IMR-90 (cell line): ENCODE measurements at regions not wholly inside any gene's neighbourhood (a gene's known extent, or its start where the extent isn't known, plus 50 kb on each side); places are given as distances from the start of the nearest gene placed in this dataset.

Experiments used
- ATAC-seq: fragments of 200-7000 bp; cut with Tn5 transposase; 2 replicates; pipeline ENCODE4 v1.9.1; 2020; ENCODE audit warnings: low read depth, mild to moderate bottlenecking, moderate library complexity
- BruUV-seq: library from RNA; stranded (reverse); fragments of 400-500 nt; replicated peaks from 2 replicates; lab custom pipeline; 2021; lab: Mats Ljungman, UMichigan
- CTCF ChIA-PET: fragments of 300-600 bp; formaldehyde crosslinking; extraction: SDS; loops from one replicate; lab custom pipeline; 2021; ENCODE audit warnings: antibody characterized with exemption; lab: Yijun Ruan, JAX
- POLR2A ChIA-PET: fragments of 300-600 bp; sonication (Branson Sonifier 250); formaldehyde crosslinking; loops from one replicate; lab custom pipeline; 2022; ENCODE audit warnings: antibody characterized with exemption; ENCODE audit not compliant: unreplicated experiment; lab: Charles Lee
- DNase-seq: peaks from one replicate; pipeline ENCODE4 v3.0.0; 2013
- H2AFZ ChIP-seq: replicated peaks from 2 replicates; pipeline ENCODE3; 2013; ENCODE audit warnings: low read length, mild to moderate bottlenecking; ENCODE audit not compliant: poor library complexity
- H2AK5ac ChIP-seq: 2 replicates; pipeline ENCODE4 v1.6.1; 2013; ENCODE audit warnings: low read depth, low read length, inconsistent platforms
- H2AK9ac ChIP-seq: replicated peaks from 2 replicates; pipeline ENCODE3; 2013; ENCODE audit warnings: mild to moderate bottlenecking, low read depth, low read length, moderate library complexity; ENCODE audit not compliant: poor library complexity
- H2BK120ac ChIP-seq: 2 replicates; pipeline ENCODE4 v1.6.1; 2013; ENCODE audit warnings: low read depth, low read length, inconsistent platforms
- H2BK15ac ChIP-seq: 3 replicates; pipeline ENCODE4 v1.6.1; 2013; ENCODE audit warnings: low read depth, low read length, inconsistent platforms
- H2BK20ac ChIP-seq: 2 replicates; pipeline ENCODE4 v1.6.1; 2013; ENCODE audit warnings: low read depth, mild to moderate bottlenecking, inconsistent platforms, low read length, moderate library complexity
- H2BK5ac ChIP-seq: 2 replicates; pipeline ENCODE4 v1.6.1; 2013; ENCODE audit warnings: mild to moderate bottlenecking, low read depth, low read length, inconsistent platforms; ENCODE audit not compliant: poor library complexity, severe bottlenecking
- H3K14ac ChIP-seq: replicated peaks from 2 replicates; pipeline ENCODE4 v1.6.1; 2013; ENCODE audit warnings: low read depth, low read length, inconsistent platforms
- H3K18ac ChIP-seq: 2 replicates; pipeline ENCODE4 v1.6.1; 2013; ENCODE audit warnings: low read depth, low read length, control low read depth
- H3K23ac ChIP-seq: 2 replicates; pipeline ENCODE4 v1.6.1; 2013; ENCODE audit warnings: low read depth, low read length, inconsistent platforms
- H3K27ac ChIP-seq: 2 replicates; pipeline ENCODE4 v1.5.1; 2013; ENCODE audit warnings: mild to moderate bottlenecking, control low read depth, low read length; ENCODE audit not compliant: insufficient read depth
- H3K27me3 ChIP-seq: 2 replicates; pipeline ENCODE4 v1.6.1; 2013; ENCODE audit warnings: low read length; ENCODE audit not compliant: control insufficient read depth, insufficient read depth
- H3K36me3 ChIP-seq: 2 replicates; pipeline ENCODE4 v1.6.1; 2013; ENCODE audit warnings: low read length, mixed read lengths; ENCODE audit not compliant: control insufficient read depth, insufficient read depth
- H3K4ac ChIP-seq: 2 replicates; pipeline ENCODE4 v1.6.1; 2013; ENCODE audit warnings: low read depth, low read length, inconsistent platforms
- H3K4me1 ChIP-seq: 2 replicates; pipeline ENCODE4 v1.6.1; 2013; ENCODE audit warnings: low read length, mixed read lengths; ENCODE audit not compliant: control insufficient read depth, insufficient read depth
- H3K4me2 ChIP-seq: 2 replicates; pipeline ENCODE4 v1.6.1; 2013; ENCODE audit warnings: low read depth, mild to moderate bottlenecking, control low read depth, low read length, moderate library complexity
- H3K4me3 ChIP-seq: 2 replicates; pipeline ENCODE4 v1.5.1; 2013; ENCODE audit warnings: low read depth, mild to moderate bottlenecking, control low read depth, low read length, moderate library complexity; ENCODE audit not compliant: insufficient read depth
- H3K56ac ChIP-seq: 2 replicates; pipeline ENCODE4 v1.6.1; 2013; ENCODE audit warnings: low read length, inconsistent platforms; ENCODE audit not compliant: insufficient read depth; ENCODE audit errors: extremely low read depth
- H3K79me1 ChIP-seq, 2 experiments: 2 replicates each; pipeline ENCODE4 v1.6.1; 2013; ENCODE audit warnings: low read length in 2 of 2, inconsistent platforms in 1 of 2, low read depth in 1 of 2
- H3K9ac ChIP-seq: 2 replicates; pipeline ENCODE4 v1.6.1; 2013; ENCODE audit warnings: low read depth, low read length, control low read depth
- H3K9me1 ChIP-seq: 2 replicates; pipeline ENCODE4 v1.6.1; 2013; ENCODE audit warnings: low read length, inconsistent platforms; ENCODE audit not compliant: insufficient read depth
- H3K9me3 ChIP-seq: 2 replicates; pipeline ENCODE4 v1.6.1; 2013; ENCODE audit warnings: low read length; ENCODE audit not compliant: control insufficient read depth, insufficient read depth
- H4K20me1 ChIP-seq: 2 replicates; pipeline ENCODE4 v1.6.1; 2013; ENCODE audit warnings: low read length, inconsistent platforms; ENCODE audit not compliant: insufficient read depth
- H4K5ac ChIP-seq: 2 replicates; pipeline ENCODE4 v1.6.1; 2013; ENCODE audit warnings: mild to moderate bottlenecking, low read depth, low read length, control low read depth
- H4K8ac ChIP-seq, 2 experiments: 2 replicates each; pipeline ENCODE4 v1.6.1; 2013; ENCODE audit warnings: low read depth in 2 of 2, low read length in 2 of 2, control low read depth in 1 of 2, inconsistent platforms in 1 of 2
- H4K91ac ChIP-seq: 2 replicates; pipeline ENCODE4 v1.6.1; 2013; ENCODE audit warnings: low read depth, low read length, inconsistent platforms; ENCODE audit not compliant: insufficient read depth
- CTCF ChIP-seq: conservative IDR thresholded peaks from 2 replicates; pipeline ENCODE4 v1.5.1; 2012; ENCODE audit warnings: mild to moderate bottlenecking, low read depth, low read length, improper control_type of control experiment
- FOS ChIP-seq: fragments of 150-350 bp; IDR thresholded peaks from 2 replicates; pipeline ENCODE4 v1.6.1; 2016; ENCODE audit warnings: low read depth, low read length
- MAFK ChIP-seq: IDR thresholded peaks from 2 replicates; pipeline ENCODE4 v1.6.1; 2012; ENCODE audit warnings: low read depth, low read length, improper control_type of control experiment
- MXI1 ChIP-seq: IDR thresholded peaks from 2 replicates; pipeline ENCODE4 v1.6.1; 2012; ENCODE audit warnings: low read depth, mild to moderate bottlenecking, low read length, moderate library complexity, borderline replicate concordance
- RAD21 ChIP-seq: IDR thresholded peaks from 2 replicates; pipeline ENCODE4 v1.6.1; 2012; ENCODE audit warnings: low read length, improper control_type of control experiment
- RCOR1 ChIP-seq: IDR thresholded peaks from 2 replicates; pipeline ENCODE4 v1.6.1; 2012; ENCODE audit warnings: mild to moderate bottlenecking, low read length, improper control_type of control experiment; ENCODE audit not compliant: insufficient replicate concordance
- SMC3 ChIP-seq: fragments of 150-350 bp; IDR thresholded peaks from 2 replicates; pipeline ENCODE4 v1.6.1; 2016; ENCODE audit warnings: low read depth, mild to moderate bottlenecking, antibody characterized with exemption, low read length, moderate library complexity
- USF2 ChIP-seq: fragments of 150-350 bp; IDR thresholded peaks from 2 replicates; pipeline ENCODE4 v1.6.1; 2017; ENCODE audit warnings: mild to moderate bottlenecking, antibody characterized with exemption, low read length, low read depth
- WGBS, 2 experiments: methylation state at CpG; one replicate each; pipeline versions ENCODE4 v1.1.5 to v1.1.7; 2013; ENCODE audit warnings: missing lambda C conversion rate in 2 of 2; ENCODE audit not compliant: insufficient read length in 1 of 2; ENCODE audit errors: extremely low coverage in 2 of 2; 5-methylcytosine and 5-hydroxymethylcytosine counted together
- dilution Hi-C: fragments of 300-500 bp; cut with HindIII; formaldehyde crosslinking; loops from one replicate; pipeline ENCODE4 v1.14.3; 2018; ENCODE audit warnings: low sequenced_read_pairs; ENCODE audit not compliant: unreplicated experiment
- in situ Hi-C: fragments of 300-500 bp; cut with MboI; formaldehyde crosslinking; loops from 3 replicates; pipeline ENCODE4 v1.14.3; 2019; ENCODE audit warnings: low sequenced_read_pairs, inconsistent platforms, mixed read lengths
- intact Hi-C: fragments of 100-400 bp; cut with micrococcal nuclease; formaldehyde crosslinking; loops from 2 replicates; pipeline ENCODE4 v1.10.0; 2022

- no peak overlapping the region for H3K23ac ChIP-seq
- ChIA-PET CTCF (no interaction called here), POLR2A (no interaction called here)
- no peak overlapping the region for H2BK20ac ChIP-seq
- no peak overlapping the region for H4K91ac ChIP-seq
- no peak overlapping the region for H4K8ac ChIP-seq
- in situ Hi-C loops: no loop called here
- no peak for TF ChIP-seq RCOR1
- TF ChIP-seq FOS: no peak
- TF ChIP-seq USF2: no peak
- TF ChIP-seq MAFK: no peak
- TF ChIP-seq MXI1: no peak
- no peak for TF ChIP-seq RAD21
- TF ChIP-seq CTCF: no peak
- no peak for TF ChIP-seq SMC3
- no peak overlapping the region for H3K4ac ChIP-seq
- H3K9me3 ChIP-seq: no peaks in the 10 kb centered on the region; the same call in 1 of the 2 replicates
- no peaks in the 10 kb centered on the region for H3K4me1 ChIP-seq
- no peaks in the 10 kb centered on the region for H4K20me1 ChIP-seq
- no peak overlapping the region for H2AK9ac ChIP-seq
- H3K27me3 ChIP-seq: no peaks in the 10 kb centered on the region
- H3K4me3 ChIP-seq: no peak overlapping the region
- H2AK5ac ChIP-seq: no peak overlapping the region
- H2BK120ac ChIP-seq: no peak overlapping the region
- intact Hi-C loops: no loop called here
- H3K4me2 ChIP-seq: no peak overlapping the region
- DNase-seq (no peak), ATAC-seq (no peak)
- no peak overlapping the region for H2BK15ac ChIP-seq
- dilution Hi-C loops: no loop called here
- WGBS, 2 experiments: no CpG with 5 or more reads among the region's 1 CpG
- H3K14ac ChIP-seq: no peak overlapping the region
- no peaks in the 10 kb centered on the region for H3K36me3 ChIP-seq
- H3K18ac ChIP-seq: no peak overlapping the region
- no peak overlapping the region for H3K9ac ChIP-seq
- H4K5ac ChIP-seq: no peak overlapping the region
- H2AFZ ChIP-seq: no peak overlapping the region
- no peaks in the 10 kb centered on the region for H3K9me1 ChIP-seq
- H3K27ac ChIP-seq: no peak overlapping the region
- BruUV-seq: no TSS peak
- H3K56ac ChIP-seq: no peak overlapping the region
- no peaks in the 10 kb centered on the region for H3K79me1 ChIP-seq
- H2BK5ac ChIP-seq: no peak overlapping the region
Measured at GRCh38 chr2:150385211-150385610, 102.3 kb downstream of the RND3 start.
